ENCODE measurements at regions not wholly inside any gene's neighbourhood (a gene's known extent, or its start where the extent isn't known, plus 50 kb on each side); places are given as distances from the start of the nearest gene placed in this dataset.

GRCh38 chr11:87659807-87660206, 515.4 kb downstream of the RAB38 start:
- no peak overlapping the region for H3K27ac ChIP-seq
- H3K4me3 ChIP-seq (ENCODE audit: low read depth in 1 of 2, low read length in 1 of 2) = no peak overlapping the region
- H3K36me3 ChIP-seq = no peaks in the 10 kb centered on the region
- H3K27me3 ChIP-seq = no peaks in the 10 kb centered on the region
- H3K9me3 ChIP-seq = no peaks in the 10 kb centered on the region
- no peaks in the 10 kb centered on the region for H3K4me1 ChIP-seq (ENCODE audit: control insufficient read depth in 1 of 2, insufficient read depth in 1 of 2, low read depth in 1 of 2, low read length in 1 of 2)
- TF ChIP-seq CTCF (IDR thresholded peaks at IDR 0.05) = no peak

DNA sequence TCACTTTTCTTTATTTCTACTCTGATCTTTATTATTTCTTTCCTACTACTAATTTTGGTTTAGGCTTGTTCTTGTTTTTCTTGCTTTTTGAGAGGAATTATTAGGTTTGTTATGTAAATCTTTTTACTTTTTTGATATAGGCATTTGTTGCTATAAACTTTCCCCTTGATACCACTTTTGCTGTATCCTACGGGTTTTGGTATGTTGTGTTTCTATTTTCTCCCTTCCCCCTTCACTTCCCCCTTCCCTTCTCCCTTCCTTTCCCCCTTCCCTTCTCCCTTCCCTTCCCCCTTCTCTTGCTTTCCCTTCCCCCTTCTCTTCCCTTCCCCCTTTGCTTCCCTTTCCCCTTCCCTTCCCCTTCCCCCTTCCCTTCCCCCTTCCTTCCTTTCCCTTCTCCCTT, 529.6 kb downstream of the RAB38 start:
- Histone ChIP-seq H3K4me3 (ENCODE audit: low read depth in 1 of 2, low read length in 1 of 2) (no peak overlapping the region), H3K9me3 (no peaks in the 10 kb centered on the region), H3K27me3 (no peaks in the 10 kb centered on the region), H3K36me3 (no peaks in the 10 kb centered on the region), H3K4me1 (ENCODE audit: control insufficient read depth in 1 of 2, insufficient read depth in 1 of 2, low read depth in 1 of 2, low read length in 1 of 2) (no peaks in the 10 kb centered on the region), H3K27ac (no peak overlapping the region)
- TF ChIP-seq CTCF (IDR thresholded peaks at IDR 0.05) = no peak

DNA sequence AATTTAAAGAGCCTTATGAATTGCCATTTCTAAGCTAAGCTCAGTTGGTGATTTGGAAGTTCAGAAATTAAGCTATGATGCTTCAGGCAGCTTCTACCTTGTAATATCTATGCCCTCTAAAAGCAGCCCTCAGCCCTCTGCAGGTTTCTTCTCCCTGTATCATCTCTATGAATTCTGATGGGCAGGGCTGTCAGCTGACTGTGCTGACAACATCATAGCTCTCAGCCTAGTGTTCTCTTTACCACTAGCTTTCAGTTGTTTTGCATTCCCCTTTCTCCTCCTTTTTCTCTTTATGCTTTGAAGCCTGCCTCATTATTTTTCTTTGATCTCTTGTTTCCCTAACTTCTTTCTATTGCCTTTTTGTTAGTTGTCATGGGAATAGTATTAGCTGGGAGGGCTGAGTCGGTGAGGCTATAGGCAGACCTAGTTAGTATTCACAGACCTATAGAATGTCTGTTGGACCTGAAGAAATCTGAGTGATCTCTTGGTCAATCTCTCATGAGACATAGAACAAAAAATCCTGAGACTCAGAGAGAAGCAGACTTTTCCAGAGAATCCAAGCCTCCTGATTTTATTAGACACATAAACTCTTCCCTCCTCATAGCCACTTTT, 535.4 kb downstream of the RAB38 start:
- Histone ChIP-seq H3K9me3 (no peaks in the 10 kb centered on the region), H3K27ac (no peak overlapping the region), H3K36me3 (no peaks in the 10 kb centered on the region), H3K4me3 (ENCODE audit: low read depth in 1 of 2, low read length in 1 of 2) (no peak overlapping the region), H3K4me1 (ENCODE audit: control insufficient read depth in 1 of 2, insufficient read depth in 1 of 2, low read depth in 1 of 2, low read length in 1 of 2) (no peaks in the 10 kb centered on the region), H3K27me3 (no peaks in the 10 kb centered on the region)
- TF ChIP-seq CTCF (IDR thresholded peaks at IDR 0.05) = no peak

DNA sequence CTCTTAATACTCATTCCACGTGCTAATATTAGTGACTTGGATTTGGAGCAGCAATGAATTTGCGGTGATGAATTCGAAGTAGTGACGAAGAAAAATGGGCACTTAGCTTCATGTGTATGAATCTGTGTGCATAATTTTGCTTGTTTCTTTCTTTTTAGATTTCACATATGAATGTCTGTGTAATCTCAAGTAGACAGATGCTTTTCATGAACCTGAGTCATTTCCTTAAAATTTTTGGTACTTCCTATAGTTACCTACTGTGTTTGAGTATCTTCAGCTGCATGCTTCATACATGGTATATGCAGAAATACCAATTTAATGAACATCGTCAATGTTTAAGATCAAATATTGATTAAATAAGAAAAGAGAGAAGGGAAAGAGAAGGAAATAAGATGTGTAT, 540.2 kb downstream of the RAB38 start:
- Histone ChIP-seq H3K36me3 (no peaks in the 10 kb centered on the region), H3K27ac (no peak overlapping the region), H3K27me3 (no peaks in the 10 kb centered on the region), H3K9me3 (no peaks in the 10 kb centered on the region), H3K4me3 (ENCODE audit: low read depth in 1 of 2, low read length in 1 of 2) (no peak overlapping the region), H3K4me1 (ENCODE audit: control insufficient read depth in 1 of 2, insufficient read depth in 1 of 2, low read depth in 1 of 2, low read length in 1 of 2) (no peaks in the 10 kb centered on the region)
- TF ChIP-seq CTCF (IDR thresholded peaks at IDR 0.05) = no peak

GRCh38 chr11:87634331-87634730, 540.9 kb downstream of the RAB38 start:
- Histone ChIP-seq H3K27ac (no peak overlapping the region), H3K36me3 (no peaks in the 10 kb centered on the region), H3K4me1 (ENCODE audit: control insufficient read depth in 1 of 2, insufficient read depth in 1 of 2, low read depth in 1 of 2, low read length in 1 of 2) (no peaks in the 10 kb centered on the region), H3K9me3 (no peaks in the 10 kb centered on the region), H3K4me3 (ENCODE audit: low read depth in 1 of 2, low read length in 1 of 2) (no peak overlapping the region), H3K27me3 (no peaks in the 10 kb centered on the region)
- no peak for TF ChIP-seq CTCF (IDR thresholded peaks at IDR 0.05)

- H3K4me3 ChIP-seq (ENCODE audit: low read depth in 1 of 2, low read length in 1 of 2) = no peak overlapping the region
- no peak for TF ChIP-seq CTCF (IDR thresholded peaks at IDR 0.05)
- no peaks in the 10 kb centered on the region for H3K27me3 ChIP-seq
- H3K36me3 ChIP-seq = no peaks in the 10 kb centered on the region
- H3K9me3 ChIP-seq = no peaks in the 10 kb centered on the region
- H3K4me1 ChIP-seq (ENCODE audit: control insufficient read depth in 1 of 2, insufficient read depth in 1 of 2, low read depth in 1 of 2, low read length in 1 of 2) = no peaks in the 10 kb centered on the region
- H3K27ac ChIP-seq = no peak overlapping the region
Measured at GRCh38 chr11:87628957-87629356, 546.3 kb downstream of the RAB38 start.

All from neutrophil (primary cell).